ENCODE measurements at regions not wholly inside any gene's neighbourhood (a gene's known extent, or its start where the extent isn't known, plus 50 kb on each side); places are given as distances from the start of the nearest gene placed in this dataset.
"Not testable (repeated sequence)": the region's sequence is repeated elsewhere in the genome, so short reads cannot be mapped to it uniquely, and the experiment has no call there.

DNA sequence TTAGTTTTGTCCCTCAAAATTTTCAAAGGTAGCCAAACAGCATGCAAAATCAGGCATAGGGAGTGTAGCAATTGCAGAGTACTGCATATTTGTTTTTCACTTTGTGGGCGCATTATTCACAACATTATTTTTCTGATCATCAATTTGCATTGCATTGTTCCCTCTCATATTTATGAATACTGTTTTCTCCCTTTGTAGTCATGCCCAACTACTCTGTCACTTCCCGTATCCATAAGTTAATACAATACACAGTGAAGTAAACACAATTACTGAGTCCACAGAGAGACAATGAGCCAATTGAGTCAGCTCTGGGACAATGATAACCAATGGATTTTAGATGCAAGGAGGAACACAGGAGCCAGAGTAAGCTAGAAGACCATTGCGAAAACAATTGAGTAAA is 944.0 kb upstream of the ADGRL4 start:
- DNase-seq (ENCODE audit: low spot score) = no peak

DNA sequence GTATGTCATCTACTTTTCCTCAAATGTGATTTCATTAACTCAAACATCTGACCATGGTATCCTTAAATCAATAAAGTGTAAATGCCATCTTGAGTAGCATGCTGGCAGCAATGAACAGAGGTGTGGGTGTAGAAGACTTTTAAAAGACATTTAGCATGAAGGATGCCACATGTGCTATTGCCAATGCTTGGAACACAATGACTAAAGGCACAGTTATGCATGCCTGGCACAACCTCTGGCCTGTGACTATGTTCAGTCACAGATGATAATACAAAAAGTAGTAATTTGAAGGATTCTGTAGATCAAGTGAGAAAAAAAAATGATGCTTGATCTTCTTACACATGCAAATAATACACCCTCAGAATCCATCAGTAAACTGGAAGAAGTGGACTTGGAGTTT is 938.9 kb upstream of the ADGRL4 start:
- no peak for DNase-seq (ENCODE audit: low spot score)

DNA sequence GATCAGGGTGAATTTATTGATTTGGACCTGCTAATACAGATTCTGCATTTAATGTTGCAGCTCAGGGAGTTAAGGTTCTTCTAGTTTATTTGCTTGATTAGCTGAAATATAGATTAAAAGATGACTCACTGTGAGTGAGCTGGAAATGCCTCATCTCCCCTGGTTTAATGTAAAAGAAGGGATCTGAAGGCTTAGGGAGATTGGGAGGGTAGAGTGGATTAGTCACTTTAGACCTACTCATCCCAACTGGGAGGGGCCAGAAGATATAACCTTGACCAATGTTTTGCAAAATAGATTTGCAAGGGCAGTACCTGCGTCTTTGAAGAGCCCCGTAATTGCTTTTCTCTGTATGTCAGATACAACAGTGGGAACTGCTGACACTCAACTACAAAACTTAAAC is 922.8 kb upstream of the ADGRL4 start:
- DNase-seq (ENCODE audit: low spot score) = no peak

DNA sequence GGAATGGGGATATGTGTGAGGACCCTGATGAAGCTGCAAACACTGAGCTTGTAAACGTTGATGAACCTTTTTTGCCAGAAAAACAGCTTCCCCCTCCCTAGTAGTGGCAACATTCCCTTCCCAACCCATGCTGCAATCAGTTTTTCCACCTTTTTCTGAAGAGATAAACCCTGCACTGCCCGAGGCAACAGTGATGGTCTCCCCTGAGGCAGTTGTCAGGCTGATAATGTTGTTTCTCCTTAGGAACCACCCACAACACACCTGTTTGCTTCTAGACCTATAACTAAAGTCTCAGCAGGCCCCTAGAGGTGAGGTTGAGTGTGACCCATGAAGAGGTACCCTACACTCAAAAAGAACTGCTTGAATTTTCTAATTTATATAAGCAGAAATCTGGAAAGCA is 922.4 kb upstream of the ADGRL4 start:
- DNase-seq (ENCODE audit: low spot score) = no peak

DNA sequence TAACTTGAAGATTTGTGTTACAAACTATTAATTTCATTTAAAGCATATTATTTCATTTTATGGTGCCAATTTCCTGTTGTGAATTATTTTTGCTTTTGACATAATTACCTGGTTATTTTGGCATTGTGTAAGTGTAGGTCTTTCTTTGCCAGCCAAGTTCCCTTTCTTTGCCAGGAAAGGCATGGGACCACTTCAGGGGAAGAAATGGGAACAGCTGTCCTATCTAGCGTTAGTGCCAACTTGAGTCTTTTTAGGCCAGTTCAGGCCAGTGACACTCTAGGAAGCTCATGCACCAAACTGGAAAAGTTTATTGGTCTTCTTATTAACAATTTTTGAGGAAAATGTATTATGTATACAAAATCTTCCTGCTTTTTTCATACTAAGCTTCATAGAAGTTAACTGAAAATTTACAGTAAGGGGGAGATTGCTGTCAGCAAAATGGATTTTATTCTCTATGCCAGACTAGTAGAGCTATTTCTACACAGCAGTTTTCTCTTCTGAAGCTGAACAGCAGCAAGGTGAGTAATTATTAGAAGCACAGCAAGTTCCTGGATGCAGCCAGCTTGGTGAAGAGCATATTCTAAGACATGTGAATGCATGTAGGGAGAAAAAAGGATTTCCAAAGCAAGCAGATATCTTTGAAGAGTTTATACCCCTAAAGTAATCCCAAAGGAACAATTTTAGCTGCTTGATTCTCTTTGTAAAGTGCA is 914.6 kb upstream of the ADGRL4 start:
- no peak for DNase-seq (ENCODE audit: low spot score)

DNA sequence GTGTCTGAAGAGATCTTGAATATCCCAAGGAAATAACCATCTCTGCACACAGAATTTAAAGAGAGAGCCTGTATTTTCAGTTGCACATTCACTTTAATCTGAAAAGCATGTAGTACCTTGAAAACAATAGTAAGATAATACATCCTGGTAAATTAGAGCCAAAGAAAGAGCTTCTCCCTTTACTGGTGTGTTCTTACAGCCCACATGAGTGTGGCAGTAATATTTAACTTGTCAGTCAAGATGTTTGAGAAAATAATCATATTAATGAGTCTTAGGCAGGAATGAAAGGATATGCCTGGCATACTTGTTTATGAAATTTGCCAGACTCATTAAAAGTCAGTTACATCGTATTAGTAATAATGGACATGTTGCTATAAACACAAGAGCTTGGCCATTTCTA is 908.4 kb upstream of the ADGRL4 start:
- DNase-seq (ENCODE audit: low spot score) = no peak

DNA sequence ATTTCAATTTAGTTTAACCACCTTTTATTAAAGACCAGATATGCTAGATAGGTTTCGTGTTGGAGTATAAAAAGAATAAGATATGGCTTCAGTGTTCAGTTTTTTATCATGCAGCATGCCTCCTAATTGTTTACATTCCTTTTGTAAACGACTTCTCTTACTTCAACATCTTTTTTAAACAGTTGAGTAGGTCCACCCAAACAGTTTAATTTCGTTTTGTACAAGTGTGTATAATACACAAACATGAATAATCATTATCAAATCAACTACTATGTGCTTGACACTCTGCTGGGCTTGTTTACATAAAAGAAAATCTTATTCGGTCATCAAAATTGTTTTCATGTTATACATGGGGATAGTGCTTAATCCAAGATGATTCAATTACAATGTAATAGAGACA is 906.3 kb upstream of the ADGRL4 start:
- no peak for DNase-seq (ENCODE audit: low spot score)

DNA sequence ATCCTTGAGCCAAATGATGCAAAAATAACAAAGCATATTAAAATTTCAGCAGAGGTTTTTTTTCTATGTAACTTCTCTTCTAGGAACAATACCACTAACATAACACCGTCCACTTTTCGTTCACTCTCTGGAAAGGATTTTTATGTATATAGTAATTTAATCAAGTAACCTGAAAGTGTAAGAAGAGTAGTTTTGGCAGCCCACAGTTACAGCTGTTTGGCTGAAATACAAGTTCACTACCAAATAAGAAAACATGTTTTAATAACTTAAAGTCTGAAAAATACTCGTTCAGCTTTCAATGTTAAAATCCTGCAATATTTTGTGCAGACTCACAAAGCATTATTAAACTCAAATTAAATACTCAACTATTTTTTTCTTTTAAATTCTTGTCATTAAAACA is 896.8 kb upstream of the ADGRL4 start:
- no peak for DNase-seq (ENCODE audit: low spot score)

DNA sequence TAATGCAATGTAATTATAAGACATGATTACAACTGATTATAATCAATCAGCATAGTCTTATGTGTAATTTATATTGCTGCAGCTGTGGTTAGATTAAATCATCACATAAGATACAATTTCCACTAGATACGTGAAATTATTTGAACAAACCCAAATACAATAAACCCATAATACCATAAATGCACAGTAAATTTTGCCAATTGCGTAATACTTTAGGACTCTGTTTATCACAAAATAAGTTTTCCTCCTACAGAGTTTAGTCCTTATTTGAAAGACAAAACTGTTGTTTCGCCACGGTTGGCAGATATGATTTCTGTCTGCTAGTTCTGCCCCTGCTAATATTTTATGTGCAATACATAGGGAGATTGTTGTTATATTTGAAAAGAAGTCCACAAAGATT is 895.9 kb upstream of the ADGRL4 start:
- no peak for DNase-seq (ENCODE audit: low spot score)

DNA sequence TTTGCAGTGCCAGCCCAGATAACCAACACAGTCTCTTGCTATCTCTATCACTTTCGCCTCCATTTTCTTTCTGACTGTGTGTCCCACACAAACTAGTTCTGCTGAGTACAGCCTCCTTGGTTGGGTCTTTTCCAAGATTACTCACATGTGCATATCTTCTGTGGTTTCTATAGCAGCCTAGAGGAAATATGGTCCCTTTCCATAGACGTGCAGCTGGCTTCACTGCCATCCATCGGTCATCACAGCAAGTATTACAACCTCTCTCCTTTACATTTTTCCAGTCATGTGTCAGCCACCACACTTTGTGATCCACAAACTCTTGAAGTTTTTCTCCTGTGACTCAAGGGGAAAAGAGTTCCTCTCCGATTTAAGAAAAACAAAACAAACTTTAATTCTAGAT is 893.4 kb upstream of the ADGRL4 start:
- DNase-seq (ENCODE audit: low spot score) = peak; percentile 77

DNA sequence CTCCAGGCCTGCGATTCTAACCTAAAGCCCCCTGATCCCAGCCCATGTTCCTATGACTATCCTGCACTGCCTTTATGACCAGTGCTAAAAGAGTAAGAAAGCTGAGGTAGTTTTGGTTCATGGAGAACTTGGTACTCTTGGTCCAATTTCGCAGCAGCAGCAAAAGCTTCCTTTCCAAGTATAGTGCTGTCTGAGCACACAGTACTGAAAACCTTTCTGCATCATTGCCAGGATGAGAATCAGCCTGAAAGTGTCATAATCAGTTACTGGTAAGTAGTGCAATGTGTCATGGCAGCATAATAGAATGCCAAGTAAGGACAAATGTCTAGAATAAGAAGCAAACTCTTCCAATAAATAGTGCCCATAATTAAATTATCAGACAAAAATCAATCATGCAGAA is 889.6 kb upstream of the ADGRL4 start:
- DNase-seq (ENCODE audit: low spot score) = no peak

DNA sequence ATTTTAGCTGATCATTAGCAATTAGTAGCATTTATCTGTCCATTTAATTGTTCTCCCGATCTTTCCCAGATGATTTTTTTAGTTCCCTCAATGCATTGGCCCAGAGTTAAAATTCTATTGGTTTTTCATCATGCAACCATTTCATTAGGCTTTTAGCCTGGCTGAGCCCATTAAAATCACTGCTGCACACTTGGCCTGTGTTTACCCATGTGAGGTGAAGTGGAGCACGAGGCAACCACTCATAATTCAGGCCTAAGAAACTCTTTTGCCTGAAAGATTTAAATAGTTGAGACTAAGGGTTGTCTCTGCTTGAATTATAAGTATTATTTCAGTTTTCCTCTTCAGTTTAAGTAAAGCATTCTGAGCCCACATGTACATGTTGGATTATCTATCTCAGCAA is 889.0 kb upstream of the ADGRL4 start:
- DNase-seq (ENCODE audit: low spot score) = no peak

DNA sequence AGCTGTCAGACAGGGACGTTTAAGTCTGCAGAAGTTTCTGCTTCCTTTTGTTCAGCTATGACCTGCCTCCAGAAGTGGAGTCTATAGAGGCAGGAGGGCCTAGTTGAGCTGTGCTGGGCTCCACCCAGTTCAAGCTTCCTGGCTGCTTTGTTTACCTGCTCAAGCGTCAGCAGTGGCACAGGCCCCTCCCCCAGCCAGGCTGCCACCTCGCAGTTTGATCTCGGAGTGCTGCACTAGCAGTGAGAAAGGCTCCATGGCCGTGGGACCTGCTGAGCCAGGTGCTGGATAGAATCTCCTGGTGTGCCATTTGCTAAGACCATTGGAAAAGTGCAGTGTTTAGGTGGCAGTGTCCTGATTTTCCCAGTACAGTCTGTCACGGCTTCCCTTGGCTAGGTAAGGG is 887.6 kb upstream of the ADGRL4 start:
- DNase-seq (ENCODE audit: low spot score) = not testable (repeated sequence)

DNA sequence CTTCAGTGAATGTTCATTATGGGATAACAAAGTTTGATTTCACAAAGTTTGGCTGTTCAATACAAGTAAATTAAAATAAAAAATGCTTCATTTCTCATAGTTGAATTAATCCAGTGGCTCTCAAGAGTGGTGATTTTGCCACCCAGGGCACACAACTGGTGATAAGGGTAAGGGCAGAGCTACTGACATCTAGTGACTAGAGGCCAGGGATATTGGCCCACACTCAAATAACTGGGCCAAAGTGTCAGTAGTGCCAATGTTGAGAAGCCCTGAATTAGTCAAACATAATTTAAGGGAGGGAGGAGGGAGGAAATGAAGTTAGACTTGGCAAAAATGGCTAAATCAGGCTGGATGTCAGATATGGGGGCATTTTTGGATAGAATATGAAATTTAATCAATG is 880.5 kb upstream of the ADGRL4 start:
- no peak for DNase-seq (ENCODE audit: low spot score)

DNA sequence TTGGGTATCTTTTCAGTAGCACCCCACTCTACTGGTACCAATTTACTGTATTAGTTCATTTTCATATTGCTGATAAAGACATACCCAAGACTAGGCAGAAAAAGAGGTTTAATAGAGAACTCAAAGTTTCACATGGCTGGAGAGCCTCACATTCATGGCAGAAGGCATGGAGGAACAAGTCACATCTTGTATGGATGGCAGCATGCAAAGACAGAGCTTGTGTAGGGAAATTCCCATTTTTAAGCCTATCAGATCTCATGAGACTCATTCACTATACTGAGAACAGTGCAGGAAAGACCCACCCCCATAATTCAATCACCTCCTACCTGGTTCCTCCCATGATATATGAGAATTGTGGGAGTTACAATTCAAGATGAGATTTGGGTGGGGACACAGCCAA is 878.6 kb upstream of the ADGRL4 start:
- no peak for DNase-seq (ENCODE audit: low spot score)

DNA sequence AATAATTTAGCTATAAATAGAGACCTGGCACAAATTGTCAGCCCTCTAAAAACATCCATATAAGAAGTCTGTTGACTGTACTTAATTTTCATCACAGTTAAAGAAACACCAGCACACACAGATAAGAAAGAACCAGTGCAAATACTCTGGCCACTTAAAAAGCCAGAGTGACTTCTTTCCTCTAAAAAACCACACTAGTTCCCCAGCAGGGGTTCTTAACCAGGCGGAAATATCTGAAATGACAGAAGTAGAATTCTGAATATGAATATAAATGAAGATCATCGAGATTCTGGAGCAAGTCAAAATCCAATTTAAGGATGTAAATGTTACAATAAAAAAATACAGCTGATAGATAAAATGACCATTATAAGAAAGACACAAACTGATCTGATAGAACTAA is 870.6 kb upstream of the ADGRL4 start:
- DNase-seq (ENCODE audit: low spot score) = no peak

DNA sequence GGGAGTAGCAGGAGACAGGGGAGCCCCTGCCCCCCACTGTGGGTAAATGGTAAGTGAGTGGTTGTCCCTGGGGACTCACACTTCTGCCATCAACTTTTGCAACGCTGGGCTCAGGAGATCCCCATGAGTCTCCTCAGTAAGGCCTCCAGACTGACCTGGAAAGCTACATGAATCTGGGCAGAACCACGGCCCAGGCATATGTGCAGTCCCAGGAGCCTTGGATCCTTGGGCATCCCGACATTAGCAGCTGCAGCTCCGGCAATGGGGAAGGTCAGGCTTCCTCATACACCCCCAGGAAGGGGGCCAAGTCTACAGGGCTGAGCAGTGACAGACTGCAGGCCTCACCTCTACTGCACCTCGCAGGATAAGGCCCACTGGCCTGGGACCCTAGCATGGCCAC is 868.7 kb upstream of the ADGRL4 start:
- DNase-seq (ENCODE audit: low spot score) = no peak

DNA sequence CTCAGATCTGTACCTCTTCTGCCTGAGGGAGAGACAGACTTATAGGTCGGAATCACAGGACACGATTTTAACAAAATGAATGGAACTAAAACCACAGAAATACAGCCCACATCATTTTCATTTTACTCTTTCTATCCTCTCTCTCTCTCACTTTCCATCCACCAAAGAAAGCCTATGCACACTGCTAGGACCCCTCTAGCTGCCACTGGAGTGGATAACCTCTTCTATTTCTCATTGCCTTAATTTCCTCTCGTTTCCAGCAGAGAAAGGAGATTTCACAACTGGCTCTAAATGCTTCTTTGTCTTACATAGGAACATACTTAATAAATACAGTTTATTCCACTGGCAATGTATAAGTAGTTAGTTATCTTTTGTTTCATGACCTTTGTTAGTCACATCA is 867.8 kb upstream of the ADGRL4 start:
- DNase-seq (ENCODE audit: low spot score) = peak; percentile 14

DNA sequence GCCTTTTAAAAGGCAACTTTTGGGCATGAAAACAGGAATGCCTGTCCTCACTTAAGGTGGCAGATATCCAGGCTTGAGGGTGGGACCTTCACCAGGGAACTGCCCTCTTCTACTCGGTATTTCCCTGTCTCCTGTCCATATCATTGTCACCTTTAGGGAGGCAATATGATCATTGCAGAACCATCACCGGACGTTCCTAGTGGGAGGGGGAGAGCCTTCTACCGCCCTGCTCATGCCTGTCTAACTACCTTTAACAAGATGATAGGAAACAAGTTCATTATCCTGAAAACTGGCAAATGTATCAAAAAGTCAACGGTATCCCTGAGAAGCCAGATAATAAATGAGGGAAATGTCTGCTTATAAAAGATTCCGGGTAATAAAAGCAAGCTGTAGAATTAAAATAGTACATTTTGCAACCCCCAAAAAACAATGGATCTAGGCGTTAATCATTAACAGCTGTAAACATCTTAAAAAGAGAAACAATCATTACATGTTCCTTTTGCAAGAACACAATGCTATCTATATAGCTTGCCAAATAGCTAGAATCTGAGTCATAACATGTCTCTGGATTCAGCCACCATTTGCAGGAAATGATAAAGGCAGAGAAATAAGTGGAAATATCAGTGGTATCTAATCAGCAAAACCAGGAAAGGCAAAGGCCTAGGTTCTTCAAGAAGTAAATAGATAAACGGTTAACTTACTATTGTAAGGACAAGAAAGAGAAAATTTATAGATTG is 852.9 kb upstream of the ADGRL4 start:
- DNase-seq (ENCODE audit: low spot score) = peak; percentile 49

DNA sequence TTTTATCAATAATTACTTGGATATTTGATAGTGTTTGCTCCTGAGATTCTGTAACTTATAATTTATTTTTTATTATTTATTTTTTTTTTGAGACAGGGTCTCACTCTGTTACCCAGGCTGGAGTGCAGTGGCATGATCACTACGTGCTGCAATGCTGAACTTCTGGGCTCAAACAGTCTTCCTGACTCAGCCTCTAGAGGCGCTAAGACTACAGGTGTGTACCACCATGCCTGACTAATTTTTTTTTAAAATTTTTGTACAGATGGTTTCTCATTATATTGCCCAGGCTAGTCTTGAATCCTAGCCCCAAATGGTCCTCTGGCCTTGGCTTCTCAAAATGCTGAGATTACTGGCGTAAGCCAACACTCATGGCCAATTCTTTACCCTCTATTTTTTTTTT is 845.5 kb upstream of the ADGRL4 start:
- no peak for DNase-seq (ENCODE audit: low spot score)

DNA sequence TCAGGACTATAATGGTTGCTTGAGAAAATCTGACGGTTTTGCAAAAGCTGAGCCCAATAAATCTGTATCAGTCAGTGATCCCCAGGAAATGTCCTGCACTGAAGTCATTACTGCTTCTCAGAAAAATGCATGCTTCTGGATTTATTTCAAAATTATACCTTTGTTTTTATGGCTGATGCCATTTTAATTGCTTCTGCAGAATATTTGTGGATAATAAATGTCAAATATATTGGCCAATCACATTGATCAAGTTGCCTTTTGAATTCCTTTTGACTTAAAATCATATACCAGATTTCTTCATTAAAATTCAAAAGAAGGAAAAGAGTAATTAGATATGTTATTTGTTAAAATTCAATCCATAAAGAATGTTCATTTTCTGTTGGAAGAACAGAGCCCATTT is 842.9 kb upstream of the ADGRL4 start:
- no peak for DNase-seq (ENCODE audit: low spot score)

DNA sequence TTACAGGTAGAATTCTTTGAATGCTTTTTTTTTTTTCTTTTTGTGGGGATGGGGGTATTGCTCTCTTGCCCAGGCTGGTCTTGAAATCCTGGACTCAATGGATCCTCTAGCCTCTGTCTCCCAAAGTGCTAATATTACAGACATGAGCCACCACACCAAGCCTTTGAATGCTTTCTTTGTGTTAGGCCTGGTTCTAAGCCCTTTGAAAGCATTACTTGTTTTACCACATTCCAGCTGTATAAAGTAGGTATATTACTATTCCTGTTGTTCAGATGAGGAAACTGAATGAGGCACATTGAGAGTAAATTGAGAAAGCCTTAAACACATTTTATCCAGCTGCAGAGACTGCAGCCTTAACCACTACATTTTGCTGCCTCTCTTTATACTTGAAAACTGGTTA is 841.8 kb upstream of the ADGRL4 start:
- DNase-seq (ENCODE audit: low spot score) = no peak

DNA sequence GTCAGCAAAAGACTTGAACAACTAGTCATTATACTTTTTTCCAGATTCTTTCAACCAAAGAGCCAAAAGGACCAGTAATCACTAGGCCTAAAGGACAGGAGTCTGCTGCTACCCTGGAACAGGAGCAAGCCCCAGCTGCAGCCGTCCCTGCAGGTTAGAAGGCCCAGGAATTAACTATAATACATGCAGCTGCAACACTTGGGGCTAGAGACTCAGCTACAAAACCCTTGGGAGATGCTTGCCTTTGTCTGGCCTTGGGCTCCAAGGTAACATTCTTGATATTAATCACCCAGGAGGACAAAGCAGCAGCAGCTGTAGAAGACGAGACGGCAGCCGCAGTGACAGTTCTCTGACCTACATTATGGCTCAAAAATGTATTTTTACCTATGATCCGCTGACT is 841.2 kb upstream of the ADGRL4 start:
- no peak for DNase-seq (ENCODE audit: low spot score)

DNA sequence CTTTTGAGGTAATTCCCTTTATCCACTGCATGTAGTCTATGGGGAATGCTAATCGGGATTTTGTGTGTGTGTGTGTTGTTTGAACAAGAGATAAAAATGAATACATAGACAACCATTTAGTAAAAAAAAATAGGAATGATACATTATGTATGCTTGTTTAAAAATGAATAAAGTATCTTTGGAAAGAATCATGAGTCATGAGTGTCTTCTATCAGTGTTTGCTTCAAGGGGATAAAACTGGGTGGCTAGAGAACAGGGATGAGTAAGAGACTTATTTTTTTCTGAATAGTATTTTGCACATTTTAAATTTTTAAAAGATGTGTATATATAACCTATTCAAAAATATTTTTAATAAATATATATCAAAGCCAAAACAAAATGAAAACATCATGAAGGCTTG is 839.4 kb upstream of the ADGRL4 start:
- DNase-seq (ENCODE audit: low spot score) = no peak
